ENCODE measurements at regions not wholly inside any gene's neighbourhood (a gene's known extent, or its start where the extent isn't known, plus 50 kb on each side); places are given as distances from the start of the nearest gene placed in this dataset.

DNA sequence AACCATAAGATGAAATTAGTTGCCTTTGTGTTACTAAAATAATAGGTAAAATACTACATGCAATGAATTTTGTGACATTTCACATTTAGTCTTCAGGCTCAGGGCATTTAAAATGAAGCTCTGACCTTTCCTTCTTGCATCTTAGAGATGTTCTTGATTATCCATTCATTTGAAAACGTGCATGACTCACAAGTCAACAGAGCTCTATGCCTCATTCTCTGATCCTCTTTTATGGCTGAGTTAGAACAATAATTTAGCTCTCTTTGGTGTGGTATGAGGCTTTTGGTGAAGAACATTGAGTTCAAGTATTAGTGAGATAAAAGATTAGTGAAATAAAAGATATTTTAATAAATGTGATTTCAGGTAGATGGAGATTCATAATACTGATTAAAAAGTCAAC is 66.5 kb downstream of the TIGD2 start:
- ChIA-PET POLR2A (ENCODE audit: low non-redundant PET) (no interaction called here), CTCF (interaction anchor here (0.5 kb wide), 1 partner anchor 18 kb away, joined by 4 read pairs; no protein-coding TSS in a partner anchor)
- no peak for DNase-seq (ENCODE audit: low spot score)
- H3K27ac ChIP-seq = no peak overlapping the region
- no peak for TF ChIP-seq CTCF (conservative IDR thresholded peaks at IDR 0.05; ENCODE audit: low read depth)

- POLR2A ChIA-PET (ENCODE audit: low non-redundant PET) = no interaction called here
- CTCF ChIA-PET = no interaction called here
- H3K27ac ChIP-seq = no peak overlapping the region
- no peak for TF ChIP-seq CTCF (conservative IDR thresholded peaks at IDR 0.05; ENCODE audit: low read depth)
- DNase-seq (ENCODE audit: low spot score) = no peak
Observed at GRCh38 chr4:89184407-89184806, 73.1 kb downstream of the TIGD2 start.

Data from RWPE1 (cell line).